ENCODE measurements at regions not wholly inside any gene's neighbourhood (a gene's known extent, or its start where the extent isn't known, plus 50 kb on each side); places are given as distances from the start of the nearest gene placed in this dataset.

DNA sequence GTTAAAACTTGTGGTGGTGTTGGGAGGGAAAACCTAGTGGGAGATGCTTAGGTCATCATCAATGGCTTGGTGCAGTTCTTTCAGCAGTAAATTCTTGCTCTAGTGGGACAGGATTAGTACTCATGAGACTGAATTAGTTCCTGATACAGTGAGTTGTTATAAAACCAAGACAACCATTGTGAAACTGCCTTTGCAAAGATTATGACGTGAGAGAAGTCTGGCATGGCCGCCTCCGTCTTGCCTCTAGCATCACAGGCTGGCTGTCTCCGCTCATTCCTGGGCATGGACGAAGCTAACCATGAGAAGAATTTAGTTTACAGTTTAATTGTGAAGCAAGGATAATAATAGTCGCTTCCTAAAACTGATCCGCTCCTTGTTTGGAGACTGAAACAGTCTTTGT is 186.4 kb downstream of the KIF20B start:
- no peak for DNase-seq

DNA sequence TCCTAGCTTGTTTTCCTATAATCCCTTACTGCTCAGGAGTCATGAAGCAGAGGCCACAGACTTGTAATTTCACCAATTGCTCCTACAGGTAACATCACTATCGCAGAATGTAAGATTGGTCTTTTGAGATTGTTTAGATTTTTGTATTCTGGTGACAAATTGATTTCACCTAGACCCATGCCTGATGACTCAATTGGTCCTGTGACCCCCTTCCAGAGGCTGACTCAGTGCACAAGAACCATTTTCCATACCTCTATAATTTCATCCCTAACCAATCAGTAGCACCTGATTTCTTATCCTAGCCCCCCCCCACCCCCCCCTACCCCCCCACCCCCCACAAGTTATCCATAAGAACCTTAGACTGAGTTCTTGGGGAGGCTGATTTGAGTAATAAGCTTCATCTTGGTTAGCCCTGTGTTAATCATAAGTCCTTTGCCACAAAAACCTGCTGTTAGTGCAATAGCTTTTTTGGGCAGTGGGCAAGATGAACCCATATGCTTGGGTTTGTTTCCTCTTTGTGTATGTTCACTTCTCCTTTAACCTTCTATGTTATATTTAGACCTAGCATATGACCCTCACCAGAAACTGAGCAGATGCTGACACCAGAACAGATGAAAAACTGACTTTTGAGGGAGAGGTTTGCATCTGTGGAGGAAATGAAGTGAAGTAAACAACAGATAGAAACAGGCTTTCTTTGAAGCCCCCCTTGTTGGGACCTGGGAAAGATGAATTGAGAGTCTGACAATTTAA is 187.1 kb downstream of the KIF20B start:
- no peak for DNase-seq

DNA sequence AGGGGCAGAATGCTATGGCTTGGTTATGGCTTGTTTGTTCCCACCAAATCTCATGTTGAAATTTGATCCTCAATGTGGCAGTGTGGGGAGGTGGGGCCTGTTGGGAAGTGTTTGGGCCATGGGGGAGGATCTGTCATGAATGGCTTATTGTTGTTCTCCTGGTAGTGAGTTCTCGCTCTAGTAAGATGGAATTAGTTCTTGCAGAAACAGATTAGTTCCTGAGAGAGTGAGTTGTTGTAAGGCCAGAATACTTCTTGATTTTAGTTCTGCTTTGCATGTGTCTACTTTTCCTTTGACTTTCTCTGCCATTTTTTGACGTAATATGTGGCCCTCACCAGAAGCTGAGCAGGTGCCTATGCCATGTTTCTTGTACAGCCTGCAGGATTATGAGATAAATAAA is 188.2 kb downstream of the KIF20B start:
- no peak for DNase-seq

DNA sequence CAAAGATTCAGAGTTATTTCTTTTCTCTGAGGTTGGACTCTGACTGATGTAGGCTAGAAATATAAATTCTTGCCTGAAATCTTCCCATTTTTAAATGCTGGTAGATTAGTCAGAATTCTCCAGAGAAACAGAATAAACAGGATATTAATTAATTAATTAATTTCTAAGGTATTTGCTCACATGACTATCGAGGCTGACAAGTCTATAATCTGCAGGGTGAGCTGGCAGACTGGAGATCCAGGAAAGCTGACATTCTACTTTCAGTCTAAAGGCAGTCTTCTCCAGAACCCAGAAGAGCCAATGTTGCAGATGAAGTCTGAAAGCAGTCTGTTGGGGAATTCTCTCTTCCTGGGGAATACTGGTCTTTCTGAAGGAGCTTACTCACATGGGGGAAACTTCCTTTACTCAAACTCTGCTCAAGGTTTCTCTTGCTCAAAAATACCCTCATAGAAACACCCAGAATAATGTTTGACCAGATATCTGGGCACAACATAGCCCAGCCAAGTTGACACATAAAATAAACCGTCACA is 189.7 kb downstream of the KIF20B start:
- no peak for DNase-seq

DNA sequence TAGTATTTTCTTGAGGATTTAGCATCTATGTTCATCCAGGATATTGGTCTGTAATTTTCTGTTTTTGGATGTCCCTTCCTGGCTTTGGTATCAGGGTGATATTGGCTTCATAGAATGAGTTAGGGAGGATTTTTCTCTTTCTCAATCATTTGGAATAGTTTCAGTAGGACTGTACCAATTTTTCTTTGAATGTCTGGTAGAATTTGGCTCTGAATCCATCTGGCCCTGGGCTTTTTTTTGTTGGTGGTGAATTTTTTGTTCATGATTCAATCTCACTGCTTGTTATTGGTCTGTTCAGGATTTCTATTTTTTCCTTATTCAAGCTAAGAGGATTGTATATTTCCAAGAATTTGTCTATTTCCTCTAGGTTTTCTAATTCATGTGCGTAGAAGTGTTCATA is 192.7 kb downstream of the KIF20B start:
- no peak for DNase-seq

DNA sequence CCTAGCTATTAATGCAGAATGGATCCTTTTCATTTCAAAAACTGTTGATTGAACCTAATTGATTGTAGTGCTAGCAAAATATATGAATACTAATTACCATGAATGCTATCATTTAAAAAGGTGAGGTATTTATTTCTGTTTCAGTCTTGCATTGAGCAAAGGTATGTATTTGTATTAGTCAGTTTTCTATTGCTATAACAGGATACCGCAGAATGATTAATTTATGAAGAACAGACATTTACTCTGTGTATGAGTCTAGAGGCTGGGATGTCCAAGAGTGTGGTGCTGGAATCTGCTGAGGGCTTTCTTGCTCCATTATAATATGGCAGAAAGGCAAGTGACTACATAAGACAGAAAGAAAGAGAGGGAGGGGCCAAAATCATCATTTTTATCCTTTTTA is 199.2 kb downstream of the KIF20B start:
- DNase-seq, result no peak

DNA sequence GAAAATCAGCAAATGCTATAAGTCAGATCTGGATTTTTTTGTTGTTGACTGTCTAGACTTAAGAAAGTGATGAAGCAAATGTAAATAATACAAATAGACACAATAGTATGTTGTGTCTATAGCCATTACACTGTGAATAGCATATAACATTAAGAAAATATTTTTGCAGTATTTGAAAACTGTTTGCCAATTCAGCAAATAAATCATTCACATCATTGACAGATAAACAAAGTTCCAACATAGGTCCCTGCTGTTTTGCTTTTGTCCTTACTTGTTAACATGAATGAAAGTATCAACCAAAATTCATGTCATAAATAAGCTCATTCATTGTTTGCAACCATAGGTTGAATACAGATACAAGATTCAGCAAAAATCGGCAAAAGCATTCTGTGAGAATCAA is 200.5 kb downstream of the KIF20B start:
- DNase-seq, result no peak

DNA sequence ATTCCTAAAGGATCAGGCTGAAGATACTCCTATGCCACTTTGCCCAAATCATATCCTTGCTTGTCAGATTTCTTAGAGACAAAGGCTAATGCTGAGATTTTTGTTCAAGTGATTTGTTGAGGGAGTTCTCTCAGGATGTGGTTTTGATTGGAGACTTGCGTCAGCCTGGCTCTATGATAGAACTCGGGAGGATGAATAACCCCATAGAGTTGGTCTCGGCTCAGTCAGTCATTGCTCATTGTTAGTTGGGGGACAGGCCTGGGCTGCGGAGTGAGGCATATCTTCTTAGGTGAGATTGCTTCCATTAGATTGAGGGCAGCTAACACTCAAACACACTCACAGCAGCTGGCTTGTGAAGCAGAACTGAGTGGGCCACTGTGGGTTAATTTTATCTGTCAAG is 203.4 kb downstream of the KIF20B start:
- DNase-seq, result no peak

DNA sequence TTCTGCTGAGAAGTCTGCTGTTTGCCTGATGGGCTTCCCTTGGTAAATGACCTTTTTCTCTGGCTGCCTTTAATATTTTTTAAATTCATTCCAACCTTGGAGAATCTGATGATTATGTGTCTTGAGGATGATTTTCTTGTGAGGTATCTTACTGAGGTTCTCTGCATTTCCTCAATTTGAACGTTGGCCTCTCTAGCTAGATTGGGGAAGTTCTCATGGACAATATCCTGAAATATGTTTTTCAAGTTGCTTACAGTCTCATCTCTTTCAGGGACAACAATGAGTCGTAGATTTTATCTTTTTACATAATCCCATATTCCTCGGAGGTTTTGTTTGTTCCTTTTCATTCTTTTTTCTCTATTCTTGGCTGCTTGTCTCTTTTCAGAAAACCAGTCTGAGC is 208.4 kb downstream of the KIF20B start:
- DNase-seq, result no peak

DNA sequence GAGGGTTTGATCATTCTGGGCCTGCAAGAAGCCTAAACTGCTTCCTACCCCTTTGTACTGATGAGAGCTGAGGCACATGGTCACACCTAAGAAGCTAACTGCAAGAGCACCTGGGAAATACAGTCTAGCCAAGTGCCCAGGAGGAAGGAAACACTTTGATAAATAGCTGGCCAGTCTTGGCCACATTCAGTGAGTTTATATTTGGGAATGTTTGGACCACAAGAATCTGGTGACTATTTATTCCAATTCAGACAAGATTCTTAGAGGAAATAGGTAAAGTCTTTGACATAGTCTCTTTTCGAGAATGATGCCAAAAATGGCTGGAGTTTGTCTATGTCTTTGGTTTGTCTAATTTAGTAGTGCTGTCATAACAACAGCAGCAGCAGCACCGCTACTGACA is 213.6 kb downstream of the KIF20B start:
- DNase-seq, result no peak

DNA sequence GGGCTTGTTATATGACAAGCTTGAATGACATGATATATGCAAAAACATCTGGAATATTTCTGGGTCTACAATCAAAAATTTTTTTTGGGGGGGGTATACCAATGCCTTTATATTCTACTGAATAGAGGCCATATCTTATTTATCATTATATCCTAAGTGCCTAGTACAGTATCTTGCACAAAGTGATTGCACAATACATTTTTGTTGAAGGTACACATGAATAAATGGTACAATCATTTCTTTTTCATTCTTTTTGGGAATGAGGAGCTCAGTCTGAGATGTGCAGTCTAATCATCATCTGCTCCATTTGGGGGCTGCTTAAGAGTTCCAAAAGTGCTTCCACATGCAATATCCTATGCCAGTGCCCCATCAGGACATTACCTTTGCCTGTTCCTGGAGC is 214.6 kb downstream of the KIF20B start:
- no peak for DNase-seq

DNA sequence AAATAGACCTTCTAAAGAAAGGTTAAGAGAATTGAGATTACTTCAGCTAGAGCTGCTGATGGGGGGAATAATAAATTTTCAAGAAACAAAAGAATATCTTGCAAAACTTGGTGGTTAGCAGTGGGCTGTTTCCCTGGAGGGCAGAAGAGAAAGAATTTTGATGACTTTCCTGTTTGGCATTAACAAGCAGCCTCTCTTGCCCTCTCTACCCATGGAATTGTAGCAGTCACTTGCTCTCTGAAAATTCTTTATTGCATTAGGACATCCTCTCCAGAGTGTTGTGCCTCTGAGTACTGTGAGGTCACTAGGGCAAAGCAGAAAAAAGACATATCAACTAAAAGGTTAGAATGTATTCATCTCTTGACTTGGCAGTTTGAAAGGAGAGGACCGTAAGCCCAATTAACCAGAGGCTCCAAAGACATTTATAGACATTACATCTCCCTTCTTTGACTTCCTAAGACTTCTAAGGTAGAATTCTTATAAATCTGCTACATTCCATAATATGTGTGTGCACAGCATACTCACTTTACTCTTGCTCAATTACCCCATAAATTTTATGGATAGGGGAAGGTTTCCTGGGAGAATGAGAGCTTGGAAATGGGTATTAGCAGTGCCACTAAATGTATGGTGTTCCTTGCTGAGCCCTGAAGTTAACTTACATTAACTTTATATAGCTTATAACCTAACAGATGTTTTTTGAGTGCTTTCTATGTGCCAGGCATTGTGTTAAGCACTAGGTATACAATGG is 215.3 kb downstream of the KIF20B start:
- DNase-seq, result no peak

DNA sequence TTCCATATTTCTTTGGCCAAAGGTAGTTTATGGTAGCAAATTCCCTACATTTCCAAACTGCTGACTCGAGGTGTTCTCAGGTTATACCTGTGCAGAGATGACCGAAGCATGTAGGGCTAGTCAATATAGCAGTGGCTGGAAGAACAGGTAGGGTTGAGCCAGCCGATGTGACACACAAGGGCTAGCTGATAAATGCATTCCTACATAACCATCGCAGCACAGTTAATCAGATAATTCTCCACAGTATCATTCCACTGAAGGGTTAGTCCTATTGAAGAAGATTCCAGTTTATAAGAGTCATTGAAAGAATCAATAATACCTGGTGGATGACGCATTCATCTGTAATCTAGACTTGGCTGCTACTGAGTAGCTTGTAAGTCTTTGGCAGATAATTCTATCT is 220.0 kb downstream of the KIF20B start:
- no peak for DNase-seq

DNA sequence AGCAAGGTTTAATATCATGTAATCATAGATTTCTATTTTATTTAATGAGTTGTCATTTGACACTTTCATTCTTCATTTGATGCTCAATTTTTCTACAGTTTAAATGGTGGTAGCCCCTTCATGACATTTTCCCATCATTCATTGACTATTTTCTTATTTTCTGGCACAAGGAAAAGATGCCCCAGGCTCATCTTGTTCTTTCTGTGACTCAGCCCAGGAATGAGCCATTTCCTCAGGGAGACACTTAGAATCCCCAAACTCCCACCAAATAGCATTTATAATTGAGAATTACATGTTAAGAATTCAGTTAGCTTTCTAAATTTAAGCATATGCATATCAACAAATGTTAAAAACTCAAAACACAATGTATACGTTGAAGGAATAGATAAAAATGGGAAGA is 222.3 kb downstream of the KIF20B start:
- no peak for DNase-seq

DNA sequence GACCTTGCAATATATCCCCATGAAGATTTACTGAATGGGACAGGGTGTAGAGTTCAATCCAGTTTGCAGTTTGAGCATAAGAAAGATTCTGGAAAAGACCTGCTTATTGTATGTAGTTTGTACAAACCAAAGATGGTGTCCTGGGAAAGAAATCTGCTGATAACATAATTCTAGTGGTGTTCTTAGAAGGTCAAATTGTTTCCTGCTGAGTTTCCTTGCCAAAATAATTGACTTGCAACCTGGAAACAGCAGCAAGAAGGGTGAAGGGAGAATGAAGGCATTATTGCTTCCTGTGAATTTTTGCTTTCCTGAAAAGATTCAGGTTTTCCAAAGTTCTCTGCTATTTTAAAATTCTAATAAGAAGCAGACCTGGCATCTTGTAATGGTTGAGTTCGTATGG is 222.9 kb downstream of the KIF20B start:
- DNase-seq, result no peak

DNA sequence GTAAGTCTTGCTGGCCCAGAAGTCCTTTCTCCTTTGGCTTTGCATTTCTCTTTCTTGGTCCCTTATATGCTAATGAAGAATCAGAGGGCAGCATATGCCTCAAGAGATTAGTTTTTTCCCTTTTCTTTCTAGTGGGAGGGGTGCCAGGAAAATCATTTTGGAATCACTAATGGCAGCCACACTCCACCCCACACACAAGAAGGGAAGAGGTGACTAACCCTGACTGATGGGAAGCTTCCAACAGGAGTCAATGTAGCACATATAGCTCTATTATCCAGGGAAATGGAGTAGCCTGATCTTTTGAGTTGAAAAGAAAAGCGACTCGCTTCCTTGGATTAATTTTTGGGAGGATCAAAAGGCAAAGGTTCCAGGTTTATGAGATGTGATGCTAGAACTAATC is 225.3 kb downstream of the KIF20B start:
- DNase-seq, result no peak

DNA sequence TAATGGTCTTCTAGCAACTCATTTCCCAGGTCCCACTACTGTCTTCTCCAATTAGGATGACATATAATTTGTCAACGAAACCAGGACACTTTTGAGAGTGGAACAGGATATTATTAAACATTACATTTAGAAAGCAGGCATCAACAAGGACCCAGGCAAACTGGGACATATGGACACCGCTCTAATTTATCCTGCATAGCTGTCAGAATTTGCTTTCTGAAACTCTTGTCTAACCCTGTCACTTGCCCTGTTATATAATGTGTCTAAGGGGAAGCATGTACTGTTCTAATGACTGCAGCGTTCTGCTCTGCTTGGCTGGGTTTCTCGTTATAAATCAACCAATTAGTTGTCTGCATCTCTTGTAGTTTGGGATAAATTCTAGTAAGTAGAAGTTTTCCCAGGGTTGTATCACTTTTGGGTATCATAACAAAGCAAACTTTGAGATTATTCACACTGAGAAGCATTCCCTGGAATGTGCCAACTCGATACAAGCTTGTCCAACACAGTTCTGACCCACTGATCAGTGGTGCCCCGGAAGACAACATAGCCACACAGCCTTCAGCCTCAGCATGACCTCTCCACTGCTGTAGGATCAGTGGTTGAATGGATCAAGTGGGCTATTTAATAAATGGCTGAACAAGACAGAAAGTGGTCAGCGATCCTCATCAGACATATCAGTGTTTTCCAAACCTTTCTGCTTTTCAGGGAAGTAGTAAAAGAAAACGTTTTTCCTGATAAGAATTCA is 228.1 kb downstream of the KIF20B start:
- peak; percentile 4 for DNase-seq

DNA sequence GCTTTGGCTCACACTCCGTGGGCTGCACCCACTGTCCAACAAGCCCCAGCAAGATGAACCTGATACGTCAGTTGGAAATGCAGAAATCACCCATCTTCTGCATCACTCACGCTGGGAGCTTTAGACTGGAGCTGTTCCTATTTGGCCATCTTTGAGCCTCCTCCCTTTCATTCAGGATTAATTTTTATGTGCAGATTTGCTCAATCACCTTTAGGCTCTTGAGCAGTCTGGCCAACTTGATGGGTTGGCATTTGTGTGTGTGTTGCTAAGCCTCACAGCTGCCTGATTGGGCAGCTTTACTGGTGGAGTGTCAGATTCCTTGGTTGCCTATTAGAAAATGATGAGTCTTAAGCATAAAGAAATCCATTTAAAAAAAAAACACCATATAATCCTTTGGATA is 236.1 kb downstream of the KIF20B start:
- DNase-seq, result no peak

DNA sequence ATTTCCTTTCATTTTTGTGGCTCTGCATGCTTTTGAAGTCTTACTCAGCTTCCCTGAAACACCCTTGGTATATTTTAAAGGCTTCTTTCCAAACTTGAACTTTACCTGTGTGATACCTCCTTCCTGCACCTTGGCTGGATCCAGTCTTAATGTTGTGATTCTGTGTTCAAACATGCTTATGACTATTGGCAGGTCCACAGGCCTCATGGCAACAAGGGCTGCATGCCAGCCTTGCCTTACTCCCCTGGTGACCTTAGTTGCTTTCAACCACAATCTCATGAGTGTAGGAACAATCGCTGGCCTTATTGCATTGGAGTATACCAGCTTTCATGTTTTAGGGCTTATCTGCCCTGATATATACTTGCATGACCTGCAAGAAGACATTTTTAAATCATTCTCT is 238.7 kb downstream of the KIF20B start:
- DNase-seq, result no peak

DNA sequence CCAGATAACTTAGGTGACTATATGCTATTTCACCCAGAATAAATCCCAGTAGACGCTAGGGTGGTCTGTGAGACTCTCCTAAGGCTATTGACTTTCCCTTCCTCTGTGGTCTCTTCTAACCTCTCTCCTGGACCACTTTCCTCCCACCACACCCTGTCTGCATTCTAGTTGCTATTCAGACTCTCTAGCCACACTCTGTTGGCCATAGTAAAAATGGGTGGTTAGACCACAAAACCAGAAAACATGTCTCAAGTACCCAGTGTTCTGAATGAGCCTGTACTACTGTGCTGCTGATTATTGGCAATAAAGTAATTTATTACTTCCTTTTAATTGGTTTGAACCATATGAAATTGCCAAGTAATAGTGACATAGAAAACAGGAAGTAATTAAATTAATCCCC is 240.8 kb downstream of the KIF20B start:
- no peak for DNase-seq

DNA sequence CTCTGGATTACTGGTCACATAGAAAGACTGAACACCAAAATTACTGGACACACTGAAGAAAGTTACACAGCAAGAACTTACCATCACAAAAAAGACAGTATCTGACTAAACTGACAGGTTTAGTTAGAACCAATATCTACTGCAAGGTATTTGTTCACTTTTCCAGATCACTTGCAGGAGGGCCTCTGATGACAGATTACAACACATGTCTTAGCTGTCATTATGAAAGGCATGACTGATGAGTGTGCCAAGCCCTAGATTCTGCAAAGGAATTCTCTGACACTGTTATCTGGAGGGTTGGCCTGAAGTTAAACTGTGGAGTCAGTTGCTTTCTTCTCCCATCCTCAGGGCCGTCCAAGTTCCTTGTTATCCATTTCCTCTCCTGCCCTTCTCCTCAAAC is 242.7 kb downstream of the KIF20B start:
- DNase-seq, result no peak

DNA sequence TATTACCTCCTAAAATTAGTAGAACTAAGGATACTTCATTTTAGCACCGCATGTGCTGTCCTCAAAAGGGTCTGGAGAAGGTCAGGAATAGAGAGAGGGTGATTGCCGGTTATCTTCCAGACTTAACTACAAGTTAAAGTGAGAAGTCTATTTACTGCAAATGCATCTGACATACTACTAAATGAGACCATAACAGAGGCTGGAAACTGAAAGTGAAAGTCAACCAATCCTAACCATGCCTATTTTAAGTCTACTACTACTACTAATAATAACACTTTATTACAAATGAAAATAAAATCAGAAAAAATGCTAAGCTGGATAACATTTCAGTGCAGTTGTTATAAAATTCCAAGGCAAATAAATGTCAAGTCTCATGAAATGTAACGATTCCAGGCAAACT is 244.7 kb downstream of the KIF20B start:
- DNase-seq, result no peak

DNA sequence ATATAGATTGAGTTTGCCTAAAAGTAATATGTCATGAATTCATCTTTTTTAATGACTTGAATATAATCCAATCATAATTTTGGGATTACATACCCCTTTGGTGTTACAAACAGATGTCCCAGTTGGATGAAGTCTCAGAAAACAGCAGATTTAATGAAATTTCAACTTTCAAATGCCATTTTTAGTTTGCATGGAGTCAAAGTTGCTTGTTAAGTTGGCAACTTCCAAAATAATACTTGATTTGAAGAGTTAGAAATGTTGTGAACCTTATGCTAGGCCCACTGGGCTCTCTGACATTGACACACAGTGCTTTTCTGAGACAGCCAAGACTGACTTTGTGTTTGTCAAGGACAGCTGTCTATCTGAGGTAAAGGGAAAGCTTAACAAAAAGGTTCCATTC is 248.1 kb downstream of the KIF20B start:
- DNase-seq, result no peak

Measured in left kidney (tissue), 1 donor.